ENCODE measurements at regions not wholly inside any gene's neighbourhood (a gene's known extent, or its start where the extent isn't known, plus 50 kb on each side); places are given as distances from the start of the nearest gene placed in this dataset.

GRCh38 chr2:79389481-79389880 is 123.4 kb upstream of the CTNNA2 start:
- Histone ChIP-seq H3K4me3 (ENCODE audit: low read length) (no peak overlapping the region), H3K9ac (ENCODE audit: low read length) (no peak overlapping the region), H3K79me2 (replicated peaks; ENCODE audit: insufficient read depth, low read length) (no peaks in the 10 kb centered on the region), H3K36me3 (ENCODE audit: insufficient read depth, low read length) (no peaks in the 10 kb centered on the region), H4K20me1 (ENCODE audit: insufficient read depth) (no peaks in the 10 kb centered on the region), H3K4me2 (ENCODE audit: low read length) (no peak overlapping the region), H3K9me3 (ENCODE audit: low read length) (no peaks in the 10 kb centered on the region), H3K27me3 (ENCODE audit: insufficient read depth, low read depth, low read length) (no peaks in the 10 kb centered on the region), H3K27ac (ENCODE audit: low read length) (no peak overlapping the region), H3F3A (ENCODE audit: insufficient read depth, low read length, poor library complexity, severe bottlenecking) (no peaks in the 10 kb centered on the region), H2AFZ (ENCODE audit: low read depth, low read length) (no peak overlapping the region), H3K9me2 (ENCODE audit: insufficient read depth, low read length) (no peaks in the 10 kb centered on the region)
- TF ChIP-seq, protein P1, sequence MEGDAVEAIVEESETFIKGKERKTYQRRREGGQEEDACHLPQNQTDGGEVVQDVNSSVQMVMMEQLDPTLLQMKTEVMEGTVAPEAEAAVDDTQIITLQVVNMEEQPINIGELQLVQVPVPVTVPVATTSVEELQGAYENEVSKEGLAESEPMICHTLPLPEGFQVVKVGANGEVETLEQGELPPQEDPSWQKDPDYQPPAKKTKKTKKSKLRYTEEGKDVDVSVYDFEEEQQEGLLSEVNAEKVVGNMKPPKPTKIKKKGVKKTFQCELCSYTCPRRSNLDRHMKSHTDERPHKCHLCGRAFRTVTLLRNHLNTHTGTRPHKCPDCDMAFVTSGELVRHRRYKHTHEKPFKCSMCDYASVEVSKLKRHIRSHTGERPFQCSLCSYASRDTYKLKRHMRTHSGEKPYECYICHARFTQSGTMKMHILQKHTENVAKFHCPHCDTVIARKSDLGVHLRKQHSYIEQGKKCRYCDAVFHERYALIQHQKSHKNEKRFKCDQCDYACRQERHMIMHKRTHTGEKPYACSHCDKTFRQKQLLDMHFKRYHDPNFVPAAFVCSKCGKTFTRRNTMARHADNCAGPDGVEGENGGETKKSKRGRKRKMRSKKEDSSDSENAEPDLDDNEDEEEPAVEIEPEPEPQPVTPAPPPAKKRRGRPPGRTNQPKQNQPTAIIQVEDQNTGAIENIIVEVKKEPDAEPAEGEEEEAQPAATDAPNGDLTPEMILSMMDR (IDR thresholded peaks at IDR 0.05; ENCODE audit: poor library complexity, severe bottlenecking) = no peak
- TF ChIP-seq, protein P2, sequence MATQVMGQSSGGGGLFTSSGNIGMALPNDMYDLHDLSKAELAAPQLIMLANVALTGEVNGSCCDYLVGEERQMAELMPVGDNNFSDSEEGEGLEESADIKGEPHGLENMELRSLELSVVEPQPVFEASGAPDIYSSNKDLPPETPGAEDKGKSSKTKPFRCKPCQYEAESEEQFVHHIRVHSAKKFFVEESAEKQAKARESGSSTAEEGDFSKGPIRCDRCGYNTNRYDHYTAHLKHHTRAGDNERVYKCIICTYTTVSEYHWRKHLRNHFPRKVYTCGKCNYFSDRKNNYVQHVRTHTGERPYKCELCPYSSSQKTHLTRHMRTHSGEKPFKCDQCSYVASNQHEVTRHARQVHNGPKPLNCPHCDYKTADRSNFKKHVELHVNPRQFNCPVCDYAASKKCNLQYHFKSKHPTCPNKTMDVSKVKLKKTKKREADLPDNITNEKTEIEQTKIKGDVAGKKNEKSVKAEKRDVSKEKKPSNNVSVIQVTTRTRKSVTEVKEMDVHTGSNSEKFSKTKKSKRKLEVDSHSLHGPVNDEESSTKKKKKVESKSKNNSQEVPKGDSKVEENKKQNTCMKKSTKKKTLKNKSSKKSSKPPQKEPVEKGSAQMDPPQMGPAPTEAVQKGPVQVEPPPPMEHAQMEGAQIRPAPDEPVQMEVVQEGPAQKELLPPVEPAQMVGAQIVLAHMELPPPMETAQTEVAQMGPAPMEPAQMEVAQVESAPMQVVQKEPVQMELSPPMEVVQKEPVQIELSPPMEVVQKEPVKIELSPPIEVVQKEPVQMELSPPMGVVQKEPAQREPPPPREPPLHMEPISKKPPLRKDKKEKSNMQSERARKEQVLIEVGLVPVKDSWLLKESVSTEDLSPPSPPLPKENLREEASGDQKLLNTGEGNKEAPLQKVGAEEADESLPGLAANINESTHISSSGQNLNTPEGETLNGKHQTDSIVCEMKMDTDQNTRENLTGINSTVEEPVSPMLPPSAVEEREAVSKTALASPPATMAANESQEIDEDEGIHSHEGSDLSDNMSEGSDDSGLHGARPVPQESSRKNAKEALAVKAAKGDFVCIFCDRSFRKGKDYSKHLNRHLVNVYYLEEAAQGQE (IDR thresholded peaks at IDR 0.05; ENCODE audit: borderline replicate concordance) = no peak
- no peak for TF ChIP-seq SMC3 (conservative IDR thresholded peaks at IDR 0.05; ENCODE audit: poor library complexity)
- no peak for TF ChIP-seq MXI1 (conservative IDR thresholded peaks at IDR 0.05; ENCODE audit: poor library complexity, severe bottlenecking)
- TF ChIP-seq POLR2AphosphoS5 (IDR thresholded peaks at IDR 0.05) = no peak
- TF ChIP-seq RAD21 (conservative IDR thresholded peaks at IDR 0.05) = no peak
- TF ChIP-seq TAF1 (IDR thresholded peaks at IDR 0.05; ENCODE audit: low read depth) = no peak
- TF ChIP-seq EZH2 (IDR thresholded peaks at IDR 0.05; ENCODE audit: borderline replicate concordance, insufficient read depth, low read length, poor library complexity, severe bottlenecking) = no peak
- no peak for TF ChIP-seq EP300 (conservative IDR thresholded peaks at IDR 0.05; ENCODE audit: poor library complexity, severe bottlenecking)

DNA sequence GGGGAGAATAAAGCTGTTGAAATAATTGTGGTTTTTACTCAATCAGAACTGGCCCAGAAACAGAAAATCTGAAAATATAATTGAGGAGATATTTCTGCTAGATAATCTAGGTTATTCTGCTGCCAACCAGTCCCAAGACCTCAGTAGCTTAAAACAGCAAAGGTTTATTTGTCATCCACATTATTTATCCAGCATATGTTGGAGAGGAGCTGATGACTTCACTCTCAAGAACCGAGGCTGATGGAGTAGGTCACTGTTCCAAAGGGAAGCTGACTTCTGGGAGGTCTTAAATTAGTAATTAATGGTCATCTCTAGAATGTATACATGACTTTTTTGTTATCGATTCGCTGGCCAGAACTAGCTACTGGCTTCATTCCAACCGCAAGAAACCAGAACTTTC is 124.8 kb upstream of the CTNNA2 start:
- H3K4me3 ChIP-seq (ENCODE audit: low read length) = no peak overlapping the region
- H3K27ac ChIP-seq (ENCODE audit: low read length) = no peak overlapping the region
- no peak for TF ChIP-seq EZH2 (IDR thresholded peaks at IDR 0.05; ENCODE audit: borderline replicate concordance, insufficient read depth, low read length, poor library complexity, severe bottlenecking)
- TF ChIP-seq SMC3 (conservative IDR thresholded peaks at IDR 0.05; ENCODE audit: poor library complexity) = no peak
- TF ChIP-seq MXI1 (conservative IDR thresholded peaks at IDR 0.05; ENCODE audit: poor library complexity, severe bottlenecking) = no peak
- TF ChIP-seq EP300 (conservative IDR thresholded peaks at IDR 0.05; ENCODE audit: poor library complexity, severe bottlenecking) = no peak
- TF ChIP-seq TAF1 (IDR thresholded peaks at IDR 0.05; ENCODE audit: low read depth) = no peak
- TF ChIP-seq, protein P2 (IDR thresholded peaks at IDR 0.05; ENCODE audit: borderline replicate concordance) = no peak
- TF ChIP-seq, protein P1 (IDR thresholded peaks at IDR 0.05; ENCODE audit: poor library complexity, severe bottlenecking) = no peak
- no peak for TF ChIP-seq RAD21 (conservative IDR thresholded peaks at IDR 0.05)
- TF ChIP-seq POLR2AphosphoS5 (IDR thresholded peaks at IDR 0.05) = no peak
- H3K36me3 ChIP-seq (ENCODE audit: insufficient read depth, low read length) = no peaks in the 10 kb centered on the region
- no peaks in the 10 kb centered on the region for H4K20me1 ChIP-seq (ENCODE audit: insufficient read depth)
- no peak overlapping the region for H3K4me2 ChIP-seq (ENCODE audit: low read length)
- no peak overlapping the region for H3K9ac ChIP-seq (ENCODE audit: low read length)
- H3K9me2 ChIP-seq (ENCODE audit: insufficient read depth, low read length) = no peaks in the 10 kb centered on the region
- no peaks in the 10 kb centered on the region for H3F3A ChIP-seq (ENCODE audit: insufficient read depth, low read length, poor library complexity, severe bottlenecking)
- no peaks in the 10 kb centered on the region for H3K79me2 ChIP-seq (replicated peaks; ENCODE audit: insufficient read depth, low read length)
- no peaks in the 10 kb centered on the region for H3K27me3 ChIP-seq (ENCODE audit: insufficient read depth, low read depth, low read length)
- no peaks in the 10 kb centered on the region for H3K9me3 ChIP-seq (ENCODE audit: low read length)
- H2AFZ ChIP-seq (ENCODE audit: low read depth, low read length) = no peak overlapping the region

Measured in neural cell (in vitro differentiated cells).